ENCODE measurements at regions not wholly inside any gene's neighbourhood (a gene's known extent, or its start where the extent isn't known, plus 50 kb on each side); places are given as distances from the start of the nearest gene placed in this dataset.
"Not testable (repeated sequence)": the region's sequence is repeated elsewhere in the genome, so short reads cannot be mapped to it uniquely, and the experiment has no call there.

GRCh38 chr4:112082954-112083586 lies 62.2 kb upstream of the FAM241A start:
- Mint-ChIP-seq H3K4me3 (no peak overlapping the region), H3K27ac (no peak overlapping the region), H3K27me3 (ENCODE audit: low read depth) (peaks cover 17% of the 10 kb centered on the region), H3K9me3 (no peaks in the 10 kb centered on the region), H3K4me1 (ENCODE audit: low read depth) (peaks cover 2% of the 10 kb centered on the region), H3K36me3 (ENCODE audit: low read depth) (no peaks in the 10 kb centered on the region)
- no peak for DNase-seq (ENCODE audit: low spot score)

GRCh38 chr4:112083587-112084347 lies 61.5 kb upstream of the FAM241A start:
- Mint-ChIP-seq H3K27me3 (ENCODE audit: low read depth) (peaks cover 17% of the 10 kb centered on the region), H3K4me1 (ENCODE audit: low read depth) (peaks cover 2% of the 10 kb centered on the region), H3K27ac (no peak overlapping the region), H3K9me3 (no peaks in the 10 kb centered on the region), H3K4me3 (no peak overlapping the region), H3K36me3 (ENCODE audit: low read depth) (no peaks in the 10 kb centered on the region)
- DNase-seq (ENCODE audit: low spot score) = no peak

GRCh38 chr4:112085156-112086035 lies 59.9 kb upstream of the FAM241A start:
- Mint-ChIP-seq H3K4me1 (ENCODE audit: low read depth) (peaks cover 2% of the 10 kb centered on the region), H3K27ac (no peak overlapping the region)
- no peak for DNase-seq (ENCODE audit: low spot score)

GRCh38 chr4:112086036-112086434 lies 59.2 kb upstream of the FAM241A start:
- H3K4me1 Mint-ChIP-seq (ENCODE audit: low read depth) = peaks cover 2% of the 10 kb centered on the region
- no peak overlapping the region for H3K4me3 Mint-ChIP-seq
- no peaks in the 10 kb centered on the region for H3K9me3 Mint-ChIP-seq
- H3K36me3 Mint-ChIP-seq (ENCODE audit: low read depth) = no peaks in the 10 kb centered on the region
- H3K27ac Mint-ChIP-seq = no peak overlapping the region
- DNase-seq (ENCODE audit: low spot score) = no peak
- peaks cover 7% of the 10 kb centered on the region for H3K27me3 Mint-ChIP-seq (ENCODE audit: low read depth)

More at GRCh38 chr4:112085156-112086035, 59.9 kb upstream of the FAM241A start:
- peaks cover 9% of the 10 kb centered on the region for H3K27me3 Mint-ChIP-seq (ENCODE audit: low read depth)
- no peaks in the 10 kb centered on the region for H3K36me3 Mint-ChIP-seq (ENCODE audit: low read depth)
- no peaks in the 10 kb centered on the region for H3K9me3 Mint-ChIP-seq
- H3K4me3 Mint-ChIP-seq = no peak overlapping the region

GRCh38 chr4:112086661-112087060 lies 58.6 kb upstream of the FAM241A start:
- H3K4me3 Mint-ChIP-seq = not testable (repeated sequence)

GRCh38 chr4:112092330-112092729 lies 52.9 kb upstream of the FAM241A start:
- H3K9me3 Mint-ChIP-seq; H3K36me3 Mint-ChIP-seq (ENCODE audit: low read depth); H3K4me3 Mint-ChIP-seq; DNase-seq (ENCODE audit: low spot score); H3K4me1 Mint-ChIP-seq (ENCODE audit: low read depth); H3K27ac Mint-ChIP-seq: not testable (repeated sequence)
- peaks cover 24% of the 10 kb centered on the region for H3K27me3 Mint-ChIP-seq (ENCODE audit: low read depth)

More at GRCh38 chr4:112086661-112087060, 58.6 kb upstream of the FAM241A start:
- H3K9me3 Mint-ChIP-seq; DNase-seq (ENCODE audit: low spot score); H3K4me1 Mint-ChIP-seq (ENCODE audit: low read depth); H3K27ac Mint-ChIP-seq; H3K27me3 Mint-ChIP-seq (ENCODE audit: low read depth); H3K36me3 Mint-ChIP-seq (ENCODE audit: low read depth): not testable (repeated sequence)

- H3K27ac Mint-ChIP-seq = no peak overlapping the region
- H3K4me3 Mint-ChIP-seq = no peak overlapping the region
- no peaks in the 10 kb centered on the region for H3K4me1 Mint-ChIP-seq (ENCODE audit: low read depth)
- no peaks in the 10 kb centered on the region for H3K36me3 Mint-ChIP-seq (ENCODE audit: low read depth)
- H3K9me3 Mint-ChIP-seq = no peaks in the 10 kb centered on the region
- no peak for DNase-seq (ENCODE audit: low spot score)
- peaks cover 26% of the 10 kb centered on the region for H3K27me3 Mint-ChIP-seq (ENCODE audit: low read depth)
Measured at GRCh38 chr4:112093636-112094202, 51.5 kb upstream of the FAM241A start.

- no peak overlapping the region for H3K4me3 Mint-ChIP-seq
- no peaks in the 10 kb centered on the region for H3K36me3 Mint-ChIP-seq (ENCODE audit: low read depth)
- peaks cover under 1% of the 10 kb centered on the region for H3K4me1 Mint-ChIP-seq (ENCODE audit: low read depth)
- H3K27ac Mint-ChIP-seq = no peak overlapping the region
- no peaks in the 10 kb centered on the region for H3K9me3 Mint-ChIP-seq
- peaks cover 29% of the 10 kb centered on the region for H3K27me3 Mint-ChIP-seq (ENCODE audit: low read depth)
- DNase-seq (ENCODE audit: low spot score) = no peak
Measured at GRCh38 chr4:112094330-112094729, 50.9 kb upstream of the FAM241A start.

Measured in T-helper 2 cell treated with Interferon-gamma antibody and Interleukin-4, amounts not matched to agents 5 μg/mL and 100 μg/mL, for 36 hours (primary cell).